GM19099 (cell line): ENCODE measurements at regions not wholly inside any gene's neighbourhood (a gene's known extent, or its start where the extent isn't known, plus 50 kb on each side); places are given as distances from the start of the nearest gene placed in this dataset.

ENCODE experiments used
- POLR2A ChIP-seq: IDR thresholded peaks from 3 replicates; pipeline ENCODE4 v1.6.1; 2011; ENCODE audit warnings: low read depth; ENCODE audit not compliant: insufficient read length; ENCODE audit errors: extremely low read depth

DNA sequence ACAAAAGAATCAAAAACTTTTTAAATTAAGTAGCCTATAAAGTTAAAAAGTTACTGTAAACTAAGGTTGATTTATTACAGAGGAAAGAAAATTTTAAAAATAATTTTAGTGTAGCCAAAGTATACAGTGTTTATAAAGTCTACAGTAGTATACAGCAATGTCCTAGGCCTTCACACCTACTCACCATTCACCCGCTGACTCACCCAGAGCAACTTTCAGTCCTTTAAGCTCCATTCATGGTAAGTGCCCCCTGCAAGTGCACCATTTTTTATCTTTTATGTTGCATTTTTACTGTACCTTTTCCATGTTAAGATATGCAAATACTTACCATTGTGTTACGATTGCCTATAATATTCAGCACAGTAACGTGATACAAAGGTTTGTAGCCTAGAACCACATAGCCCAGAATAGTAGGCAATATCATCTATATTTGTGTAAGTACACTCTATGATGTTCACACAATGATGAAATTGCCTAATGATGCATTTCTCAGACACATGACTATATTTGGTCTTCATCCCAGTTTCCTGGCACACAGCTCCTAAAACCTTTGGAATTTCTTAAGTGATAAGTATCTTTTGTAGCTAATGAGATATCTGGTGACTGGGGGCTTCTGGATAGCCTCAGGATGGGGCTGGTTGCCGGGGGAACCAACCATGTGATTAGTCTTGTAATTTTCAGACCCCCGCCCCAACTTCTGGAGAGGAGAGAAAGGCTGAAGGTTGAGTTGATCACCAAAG, 111.0 kb downstream of the MRPL14 start:
- TF ChIP-seq POLR2A, result no peak

DNA sequence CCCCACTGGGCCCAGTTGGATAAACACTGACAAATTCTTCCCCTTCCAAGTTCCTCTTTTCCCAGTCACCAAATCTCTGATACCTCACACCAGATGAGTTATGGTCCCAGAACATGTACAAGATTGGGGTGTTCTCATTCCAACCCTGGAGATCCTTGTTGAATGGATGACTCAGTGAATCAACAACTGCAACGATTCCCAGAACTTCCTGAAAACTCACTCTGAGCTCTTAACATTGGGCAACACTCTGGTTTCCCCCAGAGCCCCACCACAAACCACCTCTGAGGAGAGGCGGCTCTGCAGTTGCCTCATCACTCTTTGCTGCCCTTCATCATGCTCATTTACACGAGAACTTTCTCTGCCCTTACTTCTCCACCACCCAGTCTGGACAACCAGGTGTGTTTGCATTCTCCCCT, 115.2 kb downstream of the MRPL14 start:
- TF ChIP-seq POLR2A, result no peak

DNA sequence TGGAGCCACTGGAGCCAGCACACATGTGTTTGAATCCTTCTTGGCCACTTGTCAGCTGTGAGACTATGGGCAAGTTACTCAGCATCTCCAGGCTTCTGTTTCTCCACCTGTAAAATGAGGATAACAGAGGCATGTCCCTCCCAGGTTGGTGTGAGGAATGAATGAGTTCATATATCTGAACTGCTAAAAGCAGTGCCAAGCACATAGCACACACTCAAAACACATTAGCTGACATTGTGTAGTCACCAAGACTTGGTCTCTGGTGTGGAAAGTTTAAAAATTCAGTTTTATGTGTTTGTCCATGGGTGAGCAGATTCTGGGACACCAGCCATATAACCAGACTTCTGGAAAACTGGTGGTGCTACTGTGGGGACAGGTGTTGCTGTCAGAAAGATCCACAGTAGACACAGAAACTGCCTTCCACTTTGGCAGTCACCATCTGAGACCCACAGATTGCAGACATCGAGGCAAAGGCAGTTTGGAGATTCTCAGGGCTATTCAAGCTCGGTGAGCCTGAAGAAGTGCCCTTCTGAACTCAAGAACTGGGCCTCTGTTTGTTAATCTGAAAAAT, 115.8 kb downstream of the MRPL14 start:
- TF ChIP-seq POLR2A, result no peak

DNA sequence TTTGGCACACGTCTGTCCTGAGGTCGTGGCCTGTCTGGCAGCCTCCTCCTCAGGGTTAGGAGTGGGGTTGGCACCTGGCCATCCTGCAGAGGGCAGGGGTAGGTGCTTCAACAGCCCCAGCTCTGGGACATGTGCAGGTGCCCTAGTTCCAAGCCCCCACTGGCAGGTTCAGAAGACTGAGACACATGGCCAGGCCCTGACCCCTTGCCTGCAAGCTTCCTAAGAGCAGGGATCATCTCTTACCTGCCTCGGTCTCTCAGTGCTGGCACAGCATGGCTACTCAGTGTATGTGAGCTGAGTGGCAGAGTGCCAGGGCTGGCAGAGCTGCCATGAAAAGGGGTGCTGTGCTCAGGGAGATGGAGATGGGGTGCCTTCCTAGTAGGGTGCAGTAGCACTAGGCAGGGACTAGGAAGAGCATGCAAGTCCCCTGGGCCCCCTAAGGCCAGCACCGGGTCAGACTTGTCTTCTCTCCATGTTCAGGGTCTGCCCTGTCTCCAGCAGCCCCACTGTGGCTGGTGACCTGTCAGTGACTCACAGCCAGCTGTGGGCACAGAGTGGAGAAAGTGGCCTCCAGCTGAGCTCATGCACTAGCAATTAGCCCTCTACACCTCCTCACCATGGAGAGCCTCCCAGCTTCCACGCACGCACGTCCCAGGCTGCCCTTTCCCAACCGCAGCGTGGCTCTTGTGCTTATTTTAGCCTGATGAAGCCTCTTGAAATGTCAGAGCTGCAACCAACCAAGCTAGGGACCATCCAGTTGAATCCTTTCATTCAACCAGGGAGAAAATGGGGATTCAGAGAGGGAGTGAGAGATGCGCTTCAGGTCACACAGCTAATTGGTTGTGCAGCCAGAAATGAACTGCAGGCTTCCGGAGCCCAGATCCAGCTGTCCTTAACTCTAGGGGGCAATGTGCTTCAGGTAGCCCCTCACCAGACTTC, 116.6 kb downstream of the MRPL14 start:
- no peak for TF ChIP-seq POLR2A

DNA sequence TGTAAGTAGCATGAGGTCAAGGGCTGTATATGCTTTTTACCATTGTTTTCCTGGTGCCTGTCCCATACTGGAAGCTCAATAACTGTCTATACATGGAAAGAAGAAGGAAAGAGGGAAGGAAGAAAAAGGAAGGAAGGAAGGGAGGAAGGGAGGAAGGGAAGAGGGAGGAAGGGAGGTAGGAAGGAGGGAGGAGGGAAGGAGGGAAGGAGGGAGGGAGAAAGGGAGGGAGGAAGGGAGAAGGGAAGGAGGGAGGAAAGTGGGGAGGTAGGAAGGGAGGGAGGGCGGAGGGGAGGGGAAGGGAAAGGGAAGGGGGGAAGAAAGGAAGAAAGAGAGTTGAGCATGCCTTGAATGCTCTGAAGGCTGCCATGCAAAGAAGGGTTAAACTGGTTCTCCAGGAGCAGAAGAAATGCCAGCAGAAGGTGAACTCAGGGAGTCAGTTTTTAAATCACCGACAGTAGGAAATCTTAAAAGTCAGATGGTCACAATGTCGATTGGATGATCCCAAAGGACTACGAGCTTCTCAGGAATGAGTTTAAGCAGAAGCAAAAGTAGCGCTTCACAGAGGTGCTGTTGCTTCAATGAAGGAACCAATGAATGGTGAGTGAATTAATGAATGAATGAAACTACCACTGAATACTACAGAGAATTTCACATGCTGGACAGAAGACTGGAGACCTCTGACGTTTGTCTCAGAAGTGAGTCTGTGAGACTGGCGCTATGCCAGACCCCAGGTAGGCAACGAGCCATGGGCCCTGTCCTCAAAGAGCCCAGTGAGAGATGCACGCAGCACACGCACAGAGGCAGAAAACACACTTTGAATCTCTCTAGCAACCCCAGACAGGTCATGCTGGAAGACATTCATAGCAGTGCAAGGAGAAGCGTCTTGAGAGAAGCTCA, 117.6 kb downstream of the MRPL14 start:
- no peak for TF ChIP-seq POLR2A

DNA sequence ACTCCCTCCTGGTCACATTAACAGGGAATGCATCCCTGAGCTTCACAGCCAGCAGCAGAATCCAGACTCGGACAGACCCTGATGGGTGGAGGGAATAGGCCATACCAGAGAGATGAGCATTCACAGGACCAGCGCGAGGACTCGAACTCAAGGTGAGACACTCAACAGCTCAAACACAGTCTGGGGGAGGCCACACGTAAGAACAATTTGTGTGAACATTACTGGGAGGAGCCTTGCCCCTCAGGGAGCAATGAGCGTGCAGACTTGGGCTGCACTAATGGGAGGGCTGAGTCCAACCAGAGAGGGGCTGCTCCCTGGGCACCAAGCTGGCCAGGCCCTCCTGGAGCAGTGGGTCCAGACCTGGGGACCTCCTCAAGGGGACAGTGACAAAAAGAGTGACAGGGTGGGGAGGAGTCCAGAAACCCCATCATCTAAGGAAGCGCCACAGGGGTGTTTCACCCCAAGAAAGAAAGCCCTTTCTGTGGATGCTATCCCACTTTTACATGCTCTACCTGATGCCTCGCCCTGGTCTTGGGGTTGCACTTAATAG, 118.4 kb downstream of the MRPL14 start:
- no peak for TF ChIP-seq POLR2A

DNA sequence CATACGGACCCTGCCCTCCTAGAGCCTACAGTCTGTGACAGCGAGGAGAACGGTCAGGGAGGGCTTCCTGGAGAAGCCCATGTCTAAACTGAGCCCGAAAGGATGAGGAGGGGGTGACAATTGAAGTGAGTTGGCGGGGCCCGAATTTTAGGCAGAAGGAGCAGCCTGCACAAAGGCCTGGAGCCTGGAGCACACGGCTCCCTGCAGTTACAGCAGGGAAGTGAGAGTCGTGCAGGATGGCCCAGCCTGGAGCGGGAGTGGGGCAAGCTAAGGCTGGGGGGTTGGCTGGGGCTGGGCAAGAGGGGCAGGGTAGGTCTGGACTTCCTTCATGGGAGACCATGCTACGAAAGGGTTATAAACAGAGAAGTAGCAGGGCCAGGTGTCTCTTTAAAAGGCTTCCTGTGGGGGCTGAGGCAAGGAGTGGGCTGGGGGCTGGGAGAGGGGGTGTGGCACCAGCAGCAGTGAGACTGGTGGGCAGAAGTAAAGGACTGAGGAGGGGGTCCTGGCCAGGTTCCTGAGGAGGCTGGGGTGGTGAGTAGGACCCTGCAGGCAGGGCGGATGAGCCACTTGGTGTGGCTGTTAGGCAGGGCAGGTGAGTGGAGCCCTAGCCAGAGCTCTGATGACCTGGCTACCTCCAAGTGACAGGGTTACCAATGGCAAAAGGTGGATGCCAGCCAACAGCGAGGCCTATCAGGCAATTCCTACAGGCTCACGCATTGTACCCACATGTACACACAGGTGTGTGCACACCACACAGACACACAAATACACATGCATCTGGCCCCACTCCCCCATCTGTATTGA, 119.2 kb downstream of the MRPL14 start:
- peak; percentile 17 for TF ChIP-seq POLR2A

DNA sequence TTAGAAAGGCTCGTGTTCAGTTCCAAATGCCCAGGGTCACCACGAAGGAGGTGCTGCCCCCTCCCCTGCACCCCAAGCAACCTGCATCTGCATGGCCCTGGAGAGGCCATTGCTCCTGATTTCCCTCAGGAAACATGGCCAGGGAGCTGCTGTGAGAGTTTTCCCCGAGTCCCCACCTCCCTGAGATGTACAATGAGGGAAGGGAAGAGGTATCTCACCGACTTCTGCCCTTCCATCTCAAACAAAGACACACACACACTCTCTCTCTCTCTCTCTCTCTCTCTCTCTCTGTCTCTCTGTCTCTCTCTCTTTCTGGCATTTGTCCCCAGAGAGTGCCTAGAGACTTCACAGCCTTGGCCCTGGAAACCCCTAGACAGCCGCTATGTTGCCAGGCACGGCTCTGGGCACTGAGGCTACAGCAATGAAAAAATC, 120.4 kb downstream of the MRPL14 start:
- no peak for TF ChIP-seq POLR2A

DNA sequence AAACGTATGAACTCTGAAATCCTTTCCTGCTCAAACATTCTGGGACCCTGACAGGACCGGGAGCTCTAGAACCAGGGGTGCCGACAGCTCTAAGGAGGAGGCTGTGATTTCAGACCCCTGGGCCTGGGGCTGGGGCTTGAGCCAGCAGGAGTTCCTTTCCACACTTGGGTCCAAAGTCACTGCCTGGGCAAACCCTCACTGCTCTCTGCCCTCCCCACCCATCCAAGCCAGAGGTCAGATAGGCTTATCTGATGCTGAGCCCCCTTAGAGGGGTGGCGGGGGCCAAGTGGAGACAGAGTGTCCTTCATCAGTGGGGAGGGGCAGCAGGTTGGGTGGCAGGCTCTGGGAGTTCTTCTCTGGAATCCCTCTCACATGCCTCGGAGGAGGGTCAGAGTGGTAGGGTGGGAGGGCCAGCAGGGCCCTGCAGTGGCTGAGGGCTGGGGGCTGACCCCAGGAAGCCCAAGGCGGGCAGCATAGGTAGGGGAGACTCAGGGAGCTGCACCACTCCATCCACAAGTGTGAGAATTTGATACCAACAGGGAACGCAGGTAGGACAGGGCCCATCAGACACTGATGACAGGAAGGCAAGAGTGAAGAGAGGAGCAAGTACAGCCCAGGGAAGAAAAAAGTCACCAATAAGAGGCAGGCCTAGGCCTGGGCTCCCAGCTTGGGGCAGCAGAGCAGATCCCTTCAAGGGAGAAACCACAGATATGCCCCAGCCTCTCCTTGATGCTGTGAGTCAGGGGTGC, 121.0 kb downstream of the MRPL14 start:
- no peak for TF ChIP-seq POLR2A

DNA sequence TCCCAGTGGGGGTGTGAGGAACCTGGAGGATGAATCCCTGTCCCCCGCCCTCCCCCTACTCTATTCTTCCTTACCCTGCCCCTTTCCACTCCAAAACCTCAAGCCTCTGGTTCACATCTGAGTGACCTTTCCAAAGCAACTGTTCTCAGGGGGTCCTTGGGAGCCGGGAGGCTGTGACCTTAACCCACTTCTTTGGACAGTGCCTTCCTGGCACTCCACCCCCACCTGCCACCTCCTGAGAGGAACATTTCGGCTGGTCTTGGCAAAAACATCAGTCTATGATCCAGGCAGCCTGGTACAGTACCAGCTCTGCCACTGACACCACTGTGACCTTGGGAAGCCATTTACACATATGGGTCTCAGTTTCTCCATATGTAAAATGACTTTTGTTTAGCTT, 121.7 kb downstream of the MRPL14 start:
- TF ChIP-seq POLR2A, result no peak

DNA sequence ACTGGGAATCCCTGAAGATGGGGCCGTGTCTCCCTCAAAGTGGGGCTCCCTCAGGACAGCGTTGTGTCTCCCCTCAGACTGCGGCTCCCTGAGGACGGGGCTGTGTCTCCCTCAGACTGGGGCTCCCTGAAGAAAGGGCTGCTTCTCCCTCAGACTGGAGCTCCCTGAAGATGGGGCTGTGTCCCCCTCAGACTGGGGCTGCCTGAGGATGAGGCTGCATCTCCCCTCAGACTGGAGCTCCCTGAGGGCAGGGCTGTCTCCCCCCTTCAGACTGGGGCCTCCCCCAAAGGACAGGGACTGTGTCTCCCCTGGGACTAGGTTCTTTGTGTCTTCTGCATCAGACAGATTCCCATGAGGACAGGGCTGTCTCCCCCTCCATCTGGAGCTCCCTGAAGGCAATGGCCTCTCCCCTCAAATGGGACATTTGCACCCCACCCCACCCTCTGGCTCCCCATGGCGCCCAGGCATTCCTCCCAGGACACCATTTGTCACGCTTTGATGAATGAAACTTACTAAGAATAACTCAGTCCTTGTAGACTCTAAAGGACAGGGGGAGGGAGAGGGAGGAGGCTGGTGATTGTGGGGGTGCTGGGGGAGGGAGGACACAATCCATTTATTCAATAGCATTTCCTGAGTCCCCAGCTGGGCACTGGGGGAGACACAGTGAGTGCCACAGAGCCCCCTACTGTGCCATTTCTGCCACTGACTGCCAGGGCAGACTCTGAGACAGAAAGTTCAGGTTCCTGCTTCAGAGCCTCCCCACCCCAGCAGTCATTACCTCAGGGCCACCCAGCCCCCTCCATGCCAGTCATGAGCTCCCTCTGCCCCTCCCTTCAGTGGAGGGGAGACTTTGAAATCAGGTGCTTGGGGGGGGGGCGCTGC, 122.4 kb downstream of the MRPL14 start:
- no peak for TF ChIP-seq POLR2A

DNA sequence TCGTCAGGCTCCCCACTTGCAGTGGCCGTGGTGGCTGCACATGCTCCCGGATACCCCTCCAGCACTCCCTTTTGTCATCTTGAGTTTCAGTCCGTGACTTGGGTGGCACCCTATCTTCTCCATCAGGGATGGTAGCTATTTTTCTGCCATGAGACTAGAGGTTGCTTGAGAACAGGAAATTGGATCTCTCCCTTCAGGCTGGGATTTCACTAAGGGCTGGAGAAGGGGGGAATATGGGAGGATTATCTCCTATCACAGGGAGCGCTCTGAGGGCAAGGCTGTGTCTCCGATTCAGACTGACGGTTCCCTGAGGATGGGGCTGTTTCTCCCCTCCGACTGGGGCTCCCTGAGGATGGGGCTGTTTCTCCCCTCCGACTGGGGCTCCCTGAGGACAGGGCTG, 123.1 kb downstream of the MRPL14 start:
- no peak for TF ChIP-seq POLR2A
